WTC11 (cell line): ENCODE measurements at regions not wholly inside any gene's neighbourhood (a gene's known extent, or its start where the extent isn't known, plus 50 kb on each side); places are given as distances from the start of the nearest gene placed in this dataset.

Source experiments
- ELF4 ChIP-seq: sonication (generic); formaldehyde crosslinking; IDR thresholded peaks from 2 replicates; pipeline ENCODE4 v1.8.1; 2022; ENCODE audit warnings: low read depth, mild to moderate bottlenecking, moderate library complexity, missing genetic modification reagents
- FOXJ3 ChIP-seq: sonication (generic); formaldehyde crosslinking; IDR thresholded peaks from 2 replicates; pipeline ENCODE4 v1.9.0; 2021; ENCODE audit warnings: missing genetic modification reagents, mild to moderate bottlenecking, borderline replicate concordance
- FOXP1 ChIP-seq: sonication (generic); formaldehyde crosslinking; IDR thresholded peaks from 2 replicates; pipeline ENCODE4 v1.8.0; 2022; ENCODE audit warnings: missing genetic modification reagents, mild to moderate bottlenecking, moderate library complexity, borderline replicate concordance
- IRF1 ChIP-seq: sonication (generic); formaldehyde crosslinking; IDR thresholded peaks from 2 replicates; pipeline ENCODE4 v1.8.0; 2023; ENCODE audit warnings: missing genetic modification reagents
- IRF2 ChIP-seq: sonication (generic); formaldehyde crosslinking; IDR thresholded peaks from 2 replicates; pipeline ENCODE4 v1.8.0; 2022; ENCODE audit warnings: low read depth, missing genetic modification reagents, borderline replicate concordance
- NFE2L1 ChIP-seq: sonication (generic); formaldehyde crosslinking; IDR thresholded peaks from 2 replicates; pipeline ENCODE4 v1.8.1; 2023; ENCODE audit warnings: missing genetic modification reagents
- NFYB ChIP-seq: sonication (generic); formaldehyde crosslinking; conservative IDR thresholded peaks from 2 replicates; pipeline ENCODE4 v1.8.0; 2022; ENCODE audit warnings: low read depth, missing genetic modification reagents
- OVOL2 ChIP-seq: fragments of 250-450 bp; sonication (Bioruptor Pico); IDR thresholded peaks from 2 replicates; pipeline ENCODE4 v1.9.0; 2021; ENCODE audit warnings: mild to moderate bottlenecking, borderline replicate concordance
- SMAD3 ChIP-seq: sonication (generic); formaldehyde crosslinking; IDR thresholded peaks from 2 replicates; pipeline ENCODE4 v1.8.0; 2022; ENCODE audit warnings: missing genetic modification reagents, mild to moderate bottlenecking, borderline replicate concordance
- ZNF671 ChIP-seq: fragments of 250-450 bp; sonication (Bioruptor Pico); IDR thresholded peaks from 2 replicates; pipeline ENCODE4 v1.8.0; 2021; ENCODE audit warnings: mild to moderate bottlenecking
- TF ChIP-seq, protein P1 (sequence below): fragments of 250-450 bp; sonication (Bioruptor Pico); IDR thresholded peaks from 2 replicates; pipeline ENCODE4 v1.9.0; 2021; ENCODE audit warnings: mild to moderate bottlenecking, borderline replicate concordance
- TF ChIP-seq, protein P2 (sequence below): fragments of 250-450 bp; sonication (Bioruptor Pico); IDR thresholded peaks from 2 replicates; pipeline ENCODE4 v1.9.0; 2021; ENCODE audit warnings: mild to moderate bottlenecking
- TF ChIP-seq, protein P3 (sequence below): fragments of 250-450 bp; sonication (Bioruptor Pico); IDR thresholded peaks from 2 replicates; pipeline ENCODE4 v1.9.0; 2021; ENCODE audit warnings: mild to moderate bottlenecking
- TF ChIP-seq, protein P4 (sequence below): sonication (generic); formaldehyde crosslinking; IDR thresholded peaks from 2 replicates; pipeline ENCODE4 v1.8.0; 2022; ENCODE audit warnings: missing genetic modification reagents
- TF ChIP-seq, protein P5 (sequence below): sonication (generic); formaldehyde crosslinking; IDR thresholded peaks from 2 replicates; pipeline ENCODE4 v1.8.1; 2022; ENCODE audit warnings: low read depth, missing genetic modification reagents, borderline replicate concordance

DNA sequence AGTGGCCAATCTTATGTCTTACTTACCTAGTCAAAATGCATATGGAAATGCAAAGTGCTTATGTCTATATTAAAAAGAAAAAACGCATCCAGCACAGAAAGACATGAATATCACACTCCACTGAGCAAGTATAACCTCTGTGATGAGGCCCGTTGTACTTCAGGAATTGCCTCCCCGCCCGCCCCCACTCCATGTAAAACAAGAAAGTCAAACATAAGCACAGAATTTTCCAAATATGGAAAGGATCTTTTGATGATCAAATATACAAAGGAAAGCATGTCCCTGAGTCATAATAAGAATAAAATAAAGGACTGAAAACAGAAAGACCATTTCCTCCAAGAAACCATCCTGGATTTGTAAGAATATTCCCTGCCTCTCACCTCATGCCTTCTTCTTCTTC lies 229.1 kb downstream of the BAMBI start (continued):
- TF ChIP-seq, protein P1, sequence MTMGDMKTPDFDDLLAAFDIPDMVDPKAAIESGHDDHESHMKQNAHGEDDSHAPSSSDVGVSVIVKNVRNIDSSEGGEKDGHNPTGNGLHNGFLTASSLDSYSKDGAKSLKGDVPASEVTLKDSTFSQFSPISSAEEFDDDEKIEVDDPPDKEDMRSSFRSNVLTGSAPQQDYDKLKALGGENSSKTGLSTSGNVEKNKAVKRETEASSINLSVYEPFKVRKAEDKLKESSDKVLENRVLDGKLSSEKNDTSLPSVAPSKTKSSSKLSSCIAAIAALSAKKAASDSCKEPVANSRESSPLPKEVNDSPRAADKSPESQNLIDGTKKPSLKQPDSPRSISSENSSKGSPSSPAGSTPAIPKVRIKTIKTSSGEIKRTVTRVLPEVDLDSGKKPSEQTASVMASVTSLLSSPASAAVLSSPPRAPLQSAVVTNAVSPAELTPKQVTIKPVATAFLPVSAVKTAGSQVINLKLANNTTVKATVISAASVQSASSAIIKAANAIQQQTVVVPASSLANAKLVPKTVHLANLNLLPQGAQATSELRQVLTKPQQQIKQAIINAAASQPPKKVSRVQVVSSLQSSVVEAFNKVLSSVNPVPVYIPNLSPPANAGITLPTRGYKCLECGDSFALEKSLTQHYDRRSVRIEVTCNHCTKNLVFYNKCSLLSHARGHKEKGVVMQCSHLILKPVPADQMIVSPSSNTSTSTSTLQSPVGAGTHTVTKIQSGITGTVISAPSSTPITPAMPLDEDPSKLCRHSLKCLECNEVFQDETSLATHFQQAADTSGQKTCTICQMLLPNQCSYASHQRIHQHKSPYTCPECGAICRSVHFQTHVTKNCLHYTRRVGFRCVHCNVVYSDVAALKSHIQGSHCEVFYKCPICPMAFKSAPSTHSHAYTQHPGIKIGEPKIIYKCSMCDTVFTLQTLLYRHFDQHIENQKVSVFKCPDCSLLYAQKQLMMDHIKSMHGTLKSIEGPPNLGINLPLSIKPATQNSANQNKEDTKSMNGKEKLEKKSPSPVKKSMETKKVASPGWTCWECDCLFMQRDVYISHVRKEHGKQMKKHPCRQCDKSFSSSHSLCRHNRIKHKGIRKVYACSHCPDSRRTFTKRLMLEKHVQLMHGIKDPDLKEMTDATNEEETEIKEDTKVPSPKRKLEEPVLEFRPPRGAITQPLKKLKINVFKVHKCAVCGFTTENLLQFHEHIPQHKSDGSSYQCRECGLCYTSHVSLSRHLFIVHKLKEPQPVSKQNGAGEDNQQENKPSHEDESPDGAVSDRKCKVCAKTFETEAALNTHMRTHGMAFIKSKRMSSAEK (CRISPR knock-in tag): no peak
- TF ChIP-seq, protein P2, sequence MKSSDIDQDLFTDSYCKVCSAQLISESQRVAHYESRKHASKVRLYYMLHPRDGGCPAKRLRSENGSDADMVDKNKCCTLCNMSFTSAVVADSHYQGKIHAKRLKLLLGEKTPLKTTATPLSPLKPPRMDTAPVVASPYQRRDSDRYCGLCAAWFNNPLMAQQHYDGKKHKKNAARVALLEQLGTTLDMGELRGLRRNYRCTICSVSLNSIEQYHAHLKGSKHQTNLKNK (CRISPR knock-in tag): no peak
- no peak for TF ChIP-seq OVOL2 (CRISPR knock-in tag)
- no peak for TF ChIP-seq NFE2L1 (CRISPR knock-in tag)
- TF ChIP-seq, protein P3, sequence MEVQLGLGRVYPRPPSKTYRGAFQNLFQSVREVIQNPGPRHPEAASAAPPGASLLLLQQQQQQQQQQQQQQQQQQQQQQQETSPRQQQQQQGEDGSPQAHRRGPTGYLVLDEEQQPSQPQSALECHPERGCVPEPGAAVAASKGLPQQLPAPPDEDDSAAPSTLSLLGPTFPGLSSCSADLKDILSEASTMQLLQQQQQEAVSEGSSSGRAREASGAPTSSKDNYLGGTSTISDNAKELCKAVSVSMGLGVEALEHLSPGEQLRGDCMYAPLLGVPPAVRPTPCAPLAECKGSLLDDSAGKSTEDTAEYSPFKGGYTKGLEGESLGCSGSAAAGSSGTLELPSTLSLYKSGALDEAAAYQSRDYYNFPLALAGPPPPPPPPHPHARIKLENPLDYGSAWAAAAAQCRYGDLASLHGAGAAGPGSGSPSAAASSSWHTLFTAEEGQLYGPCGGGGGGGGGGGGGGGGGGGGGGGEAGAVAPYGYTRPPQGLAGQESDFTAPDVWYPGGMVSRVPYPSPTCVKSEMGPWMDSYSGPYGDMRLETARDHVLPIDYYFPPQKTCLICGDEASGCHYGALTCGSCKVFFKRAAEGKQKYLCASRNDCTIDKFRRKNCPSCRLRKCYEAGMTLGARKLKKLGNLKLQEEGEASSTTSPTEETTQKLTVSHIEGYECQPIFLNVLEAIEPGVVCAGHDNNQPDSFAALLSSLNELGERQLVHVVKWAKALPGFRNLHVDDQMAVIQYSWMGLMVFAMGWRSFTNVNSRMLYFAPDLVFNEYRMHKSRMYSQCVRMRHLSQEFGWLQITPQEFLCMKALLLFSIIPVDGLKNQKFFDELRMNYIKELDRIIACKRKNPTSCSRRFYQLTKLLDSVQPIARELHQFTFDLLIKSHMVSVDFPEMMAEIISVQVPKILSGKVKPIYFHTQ: no peak
- TF ChIP-seq, protein P4, sequence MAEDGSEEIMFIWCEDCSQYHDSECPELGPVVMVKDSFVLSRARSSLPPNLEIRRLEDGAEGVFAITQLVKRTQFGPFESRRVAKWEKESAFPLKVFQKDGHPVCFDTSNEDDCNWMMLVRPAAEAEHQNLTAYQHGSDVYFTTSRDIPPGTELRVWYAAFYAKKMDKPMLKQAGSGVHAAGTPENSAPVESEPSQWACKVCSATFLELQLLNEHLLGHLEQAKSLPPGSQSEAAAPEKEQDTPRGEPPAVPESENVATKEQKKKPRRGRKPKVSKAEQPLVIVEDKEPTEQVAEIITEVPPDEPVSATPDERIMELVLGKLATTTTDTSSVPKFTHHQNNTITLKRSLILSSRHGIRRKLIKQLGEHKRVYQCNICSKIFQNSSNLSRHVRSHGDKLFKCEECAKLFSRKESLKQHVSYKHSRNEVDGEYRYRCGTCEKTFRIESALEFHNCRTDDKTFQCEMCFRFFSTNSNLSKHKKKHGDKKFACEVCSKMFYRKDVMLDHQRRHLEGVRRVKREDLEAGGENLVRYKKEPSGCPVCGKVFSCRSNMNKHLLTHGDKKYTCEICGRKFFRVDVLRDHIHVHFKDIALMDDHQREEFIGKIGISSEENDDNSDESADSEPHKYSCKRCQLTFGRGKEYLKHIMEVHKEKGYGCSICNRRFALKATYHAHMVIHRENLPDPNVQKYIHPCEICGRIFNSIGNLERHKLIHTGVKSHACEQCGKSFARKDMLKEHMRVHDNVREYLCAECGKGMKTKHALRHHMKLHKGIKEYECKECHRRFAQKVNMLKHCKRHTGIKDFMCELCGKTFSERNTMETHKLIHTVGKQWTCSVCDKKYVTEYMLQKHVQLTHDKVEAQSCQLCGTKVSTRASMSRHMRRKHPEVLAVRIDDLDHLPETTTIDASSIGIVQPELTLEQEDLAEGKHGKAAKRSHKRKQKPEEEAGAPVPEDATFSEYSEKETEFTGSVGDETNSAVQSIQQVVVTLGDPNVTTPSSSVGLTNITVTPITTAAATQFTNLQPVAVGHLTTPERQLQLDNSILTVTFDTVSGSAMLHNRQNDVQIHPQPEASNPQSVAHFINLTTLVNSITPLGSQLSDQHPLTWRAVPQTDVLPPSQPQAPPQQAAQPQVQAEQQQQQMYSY (CRISPR knock-in tag): no peak
- TF ChIP-seq, protein P5, sequence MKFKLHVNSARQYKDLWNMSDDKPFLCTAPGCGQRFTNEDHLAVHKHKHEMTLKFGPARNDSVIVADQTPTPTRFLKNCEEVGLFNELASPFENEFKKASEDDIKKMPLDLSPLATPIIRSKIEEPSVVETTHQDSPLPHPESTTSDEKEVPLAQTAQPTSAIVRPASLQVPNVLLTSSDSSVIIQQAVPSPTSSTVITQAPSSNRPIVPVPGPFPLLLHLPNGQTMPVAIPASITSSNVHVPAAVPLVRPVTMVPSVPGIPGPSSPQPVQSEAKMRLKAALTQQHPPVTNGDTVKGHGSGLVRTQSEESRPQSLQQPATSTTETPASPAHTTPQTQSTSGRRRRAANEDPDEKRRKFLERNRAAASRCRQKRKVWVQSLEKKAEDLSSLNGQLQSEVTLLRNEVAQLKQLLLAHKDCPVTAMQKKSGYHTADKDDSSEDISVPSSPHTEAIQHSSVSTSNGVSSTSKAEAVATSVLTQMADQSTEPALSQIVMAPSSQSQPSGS (CRISPR knock-in tag): no peak
- no peak for TF ChIP-seq IRF1 (CRISPR knock-in tag)
- TF ChIP-seq SMAD3 (CRISPR knock-in tag): no peak
- no peak for TF ChIP-seq FOXJ3 (CRISPR knock-in tag)
- no peak for TF ChIP-seq ZNF671 (CRISPR knock-in tag)
- no peak for TF ChIP-seq FOXP1 (CRISPR knock-in tag)
- TF ChIP-seq ELF4 (CRISPR knock-in tag): no peak
- no peak for TF ChIP-seq NFYB (CRISPR knock-in tag)
- no peak for TF ChIP-seq IRF2
